K562 (cell line): ENCODE measurements at regions not wholly inside any gene's neighbourhood (a gene's known extent, or its start where the extent isn't known, plus 50 kb on each side); places are given as distances from the start of the nearest gene placed in this dataset.

Experiments
- ATAC-seq: fragments of 200-7000 bp; cut with Tn5 transposase; 3 replicates; pipeline ENCODE4 v1.9.1; 2020; ENCODE audit warnings: moderate library complexity
- BruUV-seq: library from RNA; stranded (reverse); fragments of 400-500 nt; replicated peaks from 2 replicates; lab custom pipeline; 2021; lab: Mats Ljungman, UMichigan
- CTCF ChIA-PET: fragments of 300-600 bp; formaldehyde crosslinking; extraction: SDS; loops from one replicate; lab custom pipeline; 2021; ENCODE audit warnings: low intra/inter-chr PET ratio; lab: Yijun Ruan, JAX
- POLR2A ChIA-PET: fragments of 300-600, 350-650 bp; sonication (Branson Sonifier 250); formaldehyde crosslinking; extraction: SDS; loops from one replicate; lab custom pipeline; 2021; ENCODE audit warnings: antibody characterized with exemption, inconsistent platforms; lab: Yijun Ruan, JAX
- DNase-seq, 4 experiments: peaks; one replicate each; pipeline versions ENCODE4 v3.0.0 to v3.0.0-alpha.2; 2011 to 2018; ENCODE audit warnings: low spot score in 3 of 4, mixed read lengths in 3 of 4; ENCODE audit errors: extremely low read depth in 1 of 4
- FAIRE-seq: peaks from 2 replicates; lab custom pipeline; 2011; peaks lifted over from hg19 to GRCh38; lab: Jason Lieb, UNC
- H2AFZ ChIP-seq: 2 replicates; pipeline ENCODE4 v1.6.0; 2011; ENCODE audit warnings: low read depth, low read length, control low read depth, inconsistent platforms
- H3K27ac ChIP-seq: fragments of 200-600 bp; 3 replicates; pipeline ENCODE4 v1.8.0; 2011; ENCODE audit warnings: low read depth, mild to moderate bottlenecking, control low read depth, inconsistent platforms, low read length, moderate library complexity, mixed read lengths; ENCODE audit errors: extremely low read depth
- H3K27me3 ChIP-seq, 2 experiments: fragments of 300-600 bp in 1 of 2; 2 replicates in 1 of 2; 3 replicates in 1 of 2; pipeline versions ENCODE4 v1.6.0 to v1.8.0; 2011; ENCODE audit warnings: inconsistent platforms in 2 of 2, low read length in 2 of 2, mild to moderate bottlenecking in 1 of 2, mixed read lengths in 1 of 2, moderate library complexity in 1 of 2; ENCODE audit not compliant: control insufficient read depth in 2 of 2, insufficient read depth in 2 of 2
- H3K36me3 ChIP-seq: fragments of 300-600 bp; 3 replicates; pipeline ENCODE4 v1.8.0; 2011; ENCODE audit warnings: mild to moderate bottlenecking, low read length, inconsistent platforms; ENCODE audit not compliant: control insufficient read depth, insufficient read depth
- H3K4me1 ChIP-seq, 2 experiments: fragments of 200-600 bp in 1 of 2; replicated peaks in 1 of 2; 2 replicates in 1 of 2; 3 replicates in 1 of 2; pipeline versions ENCODE4 v1.5.1 to v1.8.0; 2011; ENCODE audit warnings: inconsistent platforms in 2 of 2, low read length in 2 of 2, mild to moderate bottlenecking in 1 of 2, mixed read lengths in 1 of 2, moderate library complexity in 1 of 2; ENCODE audit not compliant: control insufficient read depth in 2 of 2, insufficient read depth in 2 of 2
- H3K4me2 ChIP-seq: 2 replicates; pipeline ENCODE4 v1.6.1; 2011; ENCODE audit warnings: low read length, control low read depth, inconsistent platforms, mixed read lengths; ENCODE audit not compliant: insufficient read depth
- H3K4me3 ChIP-seq: fragments of 200-600 bp; sonication (generic), shearing (Covaris generic); 2 replicates; pipeline ENCODE4 v1.5.1; 2016; ENCODE audit warnings: control low read depth, inconsistent platforms
- H3K79me2 ChIP-seq: fragments of 200-600 bp; 3 replicates; pipeline ENCODE4 v1.8.0; 2011; ENCODE audit warnings: low read length, inconsistent platforms; ENCODE audit not compliant: control insufficient read depth, insufficient read depth
- H3K9ac ChIP-seq, 2 experiments: 2 replicates each; pipeline versions ENCODE4 v1.6.0 to v1.6.1; 2011; ENCODE audit warnings: low read depth in 2 of 2, low read length in 2 of 2, control low read depth in 1 of 2, inconsistent platforms in 1 of 2, mild to moderate bottlenecking in 1 of 2, mixed read lengths in 1 of 2; ENCODE audit not compliant: insufficient read depth in 1 of 2
- H3K9me1 ChIP-seq: one replicate; pipeline ENCODE4 v1.6.0; 2011; ENCODE audit warnings: inconsistent platforms, mild to moderate bottlenecking, low read length, moderate library complexity; ENCODE audit not compliant: control insufficient read depth, insufficient read depth
- H3K9me3 ChIP-seq: replicated peaks from 2 replicates; pipeline ENCODE4 v1.5.1; 2011; ENCODE audit warnings: low read depth, low read length, inconsistent platforms; ENCODE audit not compliant: control insufficient read depth, insufficient read depth
- H4K20me1 ChIP-seq: replicated peaks from 2 replicates; pipeline ENCODE4 v1.6.1; 2011; ENCODE audit warnings: low read length, inconsistent platforms, mixed read lengths; ENCODE audit not compliant: control insufficient read depth, insufficient read depth
- CEBPB ChIP-seq: fragments of 450-650 bp; IDR thresholded peaks from 2 replicates; pipeline ENCODE4 v1.6.1; 2016; ENCODE audit warnings: missing genetic modification characterization, missing compliant biosample characterization
- IRF2 ChIP-seq: sonication (generic); formaldehyde crosslinking; IDR thresholded peaks from 2 replicates; pipeline ENCODE4 v1.8.1; 2022; ENCODE audit warnings: mild to moderate bottlenecking, missing genetic modification reagents
- RAD21 ChIP-seq, 2 experiments: fragments of 250-450 bp in 1 of 2; fragments of 450-650 bp in 1 of 2; sonication (Bioruptor Pico) in 1 of 2; formaldehyde crosslinking in 1 of 2; IDR thresholded peaks in 1 of 2; conservative IDR thresholded peaks in 1 of 2; 2 replicates each; pipeline versions ENCODE4 v1.4.0 to v1.8.0; 2020 to 2022; ENCODE audit warnings: mild to moderate bottlenecking in 2 of 2, moderate library complexity in 1 of 2
- SMC3 ChIP-seq: conservative IDR thresholded peaks from 2 replicates; pipeline ENCODE4 v1.6.1; 2011; ENCODE audit warnings: low read depth, low read length, improper control_type of control experiment; ENCODE audit not compliant: insufficient read depth
- STAG1 ChIP-seq: sonication (generic); formaldehyde crosslinking; IDR thresholded peaks from 2 replicates; pipeline ENCODE4 v1.5.0; 2020; ENCODE audit warnings: missing genetic modification reagents, borderline replicate concordance
- TBP ChIP-seq: optimal IDR thresholded peaks from 2 replicates; pipeline ENCODE3; 2011; ENCODE audit warnings: low read depth, low read length, improper control_type of control experiment
- ZNF263 ChIP-seq: sonication (generic); formaldehyde crosslinking; IDR thresholded peaks from 2 replicates; pipeline ENCODE4 v1.8.0; 2022; ENCODE audit warnings: mild to moderate bottlenecking, missing genetic modification reagents, borderline replicate concordance
- WGBS: fragments of 100-300 bp; shearing (Covaris generic); methylation state at CpG from one replicate; pipeline ENCODE4 v1.1.6; 2016; ENCODE audit warnings: low coverage, mixed read lengths; ENCODE audit not compliant: insufficient coverage; ENCODE audit errors: missing lambda C conversion rate; 5-methylcytosine and 5-hydroxymethylcytosine counted together
- in situ Hi-C: fragments of 300-500 bp; cut with MboI; formaldehyde crosslinking; loops from 4 replicates; pipeline ENCODE4 v1.15.0; 2018; ENCODE audit warnings: inconsistent platforms, mixed read lengths
- intact Hi-C: fragments of 100-400 bp; cut with micrococcal nuclease; formaldehyde crosslinking; loops from 2 replicates; pipeline ENCODE4 v1.14.2; 2022
- TF ChIP-seq, protein P1 (sequence below): fragments of 250-450 bp; sonication (Bioruptor Pico); IDR thresholded peaks from 2 replicates; pipeline ENCODE4 v1.8.0; 2022; ENCODE audit warnings: inconsistent platforms, mild to moderate bottlenecking, moderate library complexity, borderline replicate concordance
- TF ChIP-seq, protein P2 (sequence below): fragments of 450-650 bp; formaldehyde crosslinking; IDR thresholded peaks from 2 replicates; pipeline ENCODE4 v1.4.0; 2020; ENCODE audit warnings: mild to moderate bottlenecking, moderate library complexity

DNA sequence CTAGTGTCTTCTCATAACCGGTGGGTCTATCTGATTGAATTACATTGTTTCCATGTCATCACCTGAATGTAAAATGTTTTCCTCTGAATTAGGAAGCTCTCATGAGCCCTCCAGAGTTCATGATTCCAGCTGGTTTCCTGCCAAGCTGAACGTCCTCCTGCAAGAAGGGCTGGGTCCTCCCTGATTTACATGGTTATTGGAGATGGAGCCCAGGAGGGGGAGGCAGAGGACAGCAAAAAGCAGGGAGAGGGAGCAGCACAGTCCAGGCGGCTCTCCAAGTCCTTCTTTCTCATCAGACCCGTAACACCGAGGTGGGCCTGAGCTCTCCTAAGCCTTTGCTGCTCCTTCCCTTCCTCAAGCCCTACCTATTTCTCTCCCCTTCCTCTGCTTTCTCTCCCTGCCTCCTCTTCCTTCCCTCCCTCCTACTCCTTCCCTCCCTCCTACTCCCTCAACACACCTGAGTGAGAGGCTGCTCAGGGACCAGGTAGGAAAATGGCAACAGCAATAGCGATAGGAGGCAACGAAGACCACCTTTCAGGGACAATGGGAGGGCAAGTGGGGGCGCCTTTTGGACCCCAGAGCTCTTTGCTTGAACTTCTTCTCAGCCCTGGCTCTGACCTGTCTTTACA, 265.9 kb downstream of the PRDM2 start:
- H3K4me3 ChIP-seq: no peak overlapping the region
- no peaks in the 10 kb centered on the region; the same call in 1 of the 2 replicates for H4K20me1 ChIP-seq
- no peaks in the 10 kb centered on the region for H3K79me2 ChIP-seq
- in situ Hi-C loops (loop anchor here (10.0 kb wide), 1 partner anchor 1079 kb away; no protein-coding TSS in a partner anchor), intact Hi-C loops (loop anchor here (5.0 to 10.0 kb wide), 2 partner anchors 1079 to 1136 kb away; no protein-coding TSS in a partner anchor)
- no TSS peak for BruUV-seq
- no peak overlapping the region for H3K4me2 ChIP-seq
- WGBS: 2% methylated on average over 8 of the region's 8 CpGs
- peak; percentile 75 for FAIRE-seq
- no peaks in the 10 kb centered on the region for H3K9me1 ChIP-seq
- H3K27me3 ChIP-seq: no peaks in the 10 kb centered on the region
- H2AFZ ChIP-seq: no peak overlapping the region
- no peaks in the 10 kb centered on the region for H3K36me3 ChIP-seq
- ChIA-PET CTCF (interaction anchor here (0.6 to 1.2 kb wide), 3 partner anchors 10 to 1081 kb away, joined by 3 to 4 read pairs (median 3); no protein-coding TSS in a partner anchor), POLR2A (interaction anchor here (0.7 kb wide), 1 partner anchor 1367 kb away, joined by 3 read pairs; no protein-coding TSS in a partner anchor)
- no peak overlapping the region for H3K27ac ChIP-seq
- H3K9me3 ChIP-seq: no peaks in the 10 kb centered on the region
- peak; percentile 45 to 61 (median 52) for DNase-seq
- ATAC-seq: peak; percentile 88
- no peaks in the 10 kb centered on the region for H3K4me1 ChIP-seq
- no peak overlapping the region for H3K9ac ChIP-seq
- no peak for TF ChIP-seq IRF2
- TF ChIP-seq TBP: no peak
- TF ChIP-seq, protein P1, sequence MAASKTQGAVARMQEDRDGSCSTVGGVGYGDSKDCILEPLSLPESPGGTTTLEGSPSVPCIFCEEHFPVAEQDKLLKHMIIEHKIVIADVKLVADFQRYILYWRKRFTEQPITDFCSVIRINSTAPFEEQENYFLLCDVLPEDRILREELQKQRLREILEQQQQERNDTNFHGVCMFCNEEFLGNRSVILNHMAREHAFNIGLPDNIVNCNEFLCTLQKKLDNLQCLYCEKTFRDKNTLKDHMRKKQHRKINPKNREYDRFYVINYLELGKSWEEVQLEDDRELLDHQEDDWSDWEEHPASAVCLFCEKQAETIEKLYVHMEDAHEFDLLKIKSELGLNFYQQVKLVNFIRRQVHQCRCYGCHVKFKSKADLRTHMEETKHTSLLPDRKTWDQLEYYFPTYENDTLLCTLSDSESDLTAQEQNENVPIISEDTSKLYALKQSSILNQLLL: no peak
- no peak for TF ChIP-seq CEBPB (tag)
- peak; percentile 63 for TF ChIP-seq SMC3
- TF ChIP-seq STAG1 (CRISPR knock-in tag): peak; percentile 96
- TF ChIP-seq, protein P2, sequence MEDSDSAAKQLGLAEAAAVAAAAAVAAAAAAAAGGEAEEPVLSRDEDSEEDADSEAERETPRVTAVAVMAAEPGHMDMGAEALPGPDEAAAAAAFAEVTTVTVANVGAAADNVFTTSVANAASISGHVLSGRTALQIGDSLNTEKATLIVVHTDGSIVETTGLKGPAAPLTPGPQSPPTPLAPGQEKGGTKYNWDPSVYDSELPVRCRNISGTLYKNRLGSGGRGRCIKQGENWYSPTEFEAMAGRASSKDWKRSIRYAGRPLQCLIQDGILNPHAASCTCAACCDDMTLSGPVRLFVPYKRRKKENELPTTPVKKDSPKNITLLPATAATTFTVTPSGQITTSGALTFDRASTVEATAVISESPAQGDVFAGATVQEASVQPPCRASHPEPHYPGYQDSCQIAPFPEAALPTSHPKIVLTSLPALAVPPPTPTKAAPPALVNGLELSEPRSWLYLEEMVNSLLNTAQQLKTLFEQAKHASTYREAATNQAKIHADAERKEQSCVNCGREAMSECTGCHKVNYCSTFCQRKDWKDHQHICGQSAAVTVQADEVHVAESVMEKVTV (CRISPR knock-in tag): 0 out of 2 replicates have a peak, but pooled peaks have one; percentile 33
- peak; percentile 94 for TF ChIP-seq ZNF263 (CRISPR knock-in tag)
- TF ChIP-seq RAD21 (CRISPR knock-in tag; conservative IDR thresholded peaks at IDR 0.05 in 1 of 2, IDR thresholded peaks at IDR 0.05 in 1 of 2): peak; percentile 42 to 82; a peak in 3 of 4 replicates
